ENCODE measurements at regions not wholly inside any gene's neighbourhood (a gene's known extent, or its start where the extent isn't known, plus 50 kb on each side); places are given as distances from the start of the nearest gene placed in this dataset.

DNA sequence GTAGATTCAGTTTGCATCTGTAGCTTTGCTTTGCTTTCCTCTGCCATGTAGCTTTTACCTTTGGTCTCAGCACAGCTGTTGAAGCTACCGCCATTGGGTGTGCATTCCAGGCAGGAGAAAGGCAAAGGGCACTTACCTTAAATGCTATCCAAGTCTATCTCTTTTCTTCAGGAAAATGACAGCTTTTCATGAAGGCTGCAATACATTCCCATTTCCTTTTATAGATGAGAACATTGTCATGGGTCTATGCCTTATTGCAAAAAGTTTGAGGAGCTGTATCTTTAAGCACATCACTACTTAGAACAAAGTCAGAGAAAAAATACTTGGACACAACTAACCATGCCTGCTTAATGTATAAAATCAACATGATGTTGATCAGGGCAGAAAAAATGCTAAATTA lies 266.8 kb downstream of the DOK5 start:
- H3K27ac ChIP-seq: no peak overlapping the region
- H3K4me2 ChIP-seq: no peak overlapping the region
- no peaks in the 10 kb centered on the region for H3K79me2 ChIP-seq
- H3K27me3 ChIP-seq: no peaks in the 10 kb centered on the region
- H3K4me1 ChIP-seq (ENCODE audit: insufficient read depth): no peaks in the 10 kb centered on the region
- H2AFZ ChIP-seq: no peak overlapping the region
- H3K9me3 ChIP-seq (ENCODE audit: low read depth): no peaks in the 10 kb centered on the region
- no peak overlapping the region for H3K4me3 ChIP-seq
- H3K9me2 ChIP-seq (replicated peaks; ENCODE audit: insufficient read depth): no peaks in the 10 kb centered on the region
- DNase-seq (ENCODE audit: low spot score): no peak
- no peaks in the 10 kb centered on the region for H3K36me3 ChIP-seq (replicated peaks; ENCODE audit: insufficient read depth, low read depth)
- TF ChIP-seq, protein P1, sequence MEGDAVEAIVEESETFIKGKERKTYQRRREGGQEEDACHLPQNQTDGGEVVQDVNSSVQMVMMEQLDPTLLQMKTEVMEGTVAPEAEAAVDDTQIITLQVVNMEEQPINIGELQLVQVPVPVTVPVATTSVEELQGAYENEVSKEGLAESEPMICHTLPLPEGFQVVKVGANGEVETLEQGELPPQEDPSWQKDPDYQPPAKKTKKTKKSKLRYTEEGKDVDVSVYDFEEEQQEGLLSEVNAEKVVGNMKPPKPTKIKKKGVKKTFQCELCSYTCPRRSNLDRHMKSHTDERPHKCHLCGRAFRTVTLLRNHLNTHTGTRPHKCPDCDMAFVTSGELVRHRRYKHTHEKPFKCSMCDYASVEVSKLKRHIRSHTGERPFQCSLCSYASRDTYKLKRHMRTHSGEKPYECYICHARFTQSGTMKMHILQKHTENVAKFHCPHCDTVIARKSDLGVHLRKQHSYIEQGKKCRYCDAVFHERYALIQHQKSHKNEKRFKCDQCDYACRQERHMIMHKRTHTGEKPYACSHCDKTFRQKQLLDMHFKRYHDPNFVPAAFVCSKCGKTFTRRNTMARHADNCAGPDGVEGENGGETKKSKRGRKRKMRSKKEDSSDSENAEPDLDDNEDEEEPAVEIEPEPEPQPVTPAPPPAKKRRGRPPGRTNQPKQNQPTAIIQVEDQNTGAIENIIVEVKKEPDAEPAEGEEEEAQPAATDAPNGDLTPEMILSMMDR (IDR thresholded peaks at IDR 0.05; ENCODE audit: poor library complexity): no peak
- WGBS (ENCODE audit: low lambda C conversion rate, missing lambda C conversion rate): 95% methylated on average over 1 of the region's 1 CpG
- H4K20me1 ChIP-seq (ENCODE audit: insufficient read depth, poor library complexity, severe bottlenecking): no peaks in the 10 kb centered on the region

DNA sequence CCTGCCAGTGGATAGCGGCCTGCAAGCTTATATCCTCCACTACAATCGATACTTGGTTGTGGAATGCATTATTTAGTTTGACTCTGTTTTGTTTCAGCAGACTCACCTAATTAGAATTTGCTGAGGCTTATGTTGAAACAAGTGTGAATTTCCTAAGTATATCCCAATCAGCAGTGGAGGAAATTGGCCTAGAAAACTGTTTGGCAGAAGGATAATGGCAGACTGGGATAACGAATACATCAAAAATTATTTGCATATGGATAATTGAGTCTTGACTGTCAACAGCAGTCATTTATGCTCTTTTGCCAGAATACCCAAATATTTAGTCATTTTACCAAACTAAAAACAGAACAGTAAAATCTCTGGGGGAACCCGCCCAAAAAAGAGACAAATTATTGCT lies 261.0 kb downstream of the DOK5 start:
- 92% methylated on average over 4 of the region's 4 CpGs for WGBS (ENCODE audit: low lambda C conversion rate, missing lambda C conversion rate)

DNA sequence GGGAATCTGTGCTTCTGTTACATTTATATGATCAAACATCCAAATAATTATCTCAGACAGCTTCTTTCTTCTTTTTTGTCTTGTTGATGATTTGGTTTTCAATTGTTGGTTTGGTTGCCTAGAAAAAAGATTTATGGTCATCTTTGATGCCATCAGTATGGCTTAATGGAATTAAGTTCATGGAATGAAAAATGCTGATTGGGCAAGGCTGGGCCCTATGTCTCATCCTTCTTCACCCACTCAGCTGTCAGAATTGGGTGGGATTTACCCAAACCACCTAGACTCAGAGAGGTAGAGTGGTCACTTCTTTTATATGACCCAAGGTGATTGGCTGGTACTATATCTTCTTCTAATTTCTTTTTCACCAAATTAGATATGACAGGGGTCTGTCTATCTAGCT lies 258.3 kb downstream of the DOK5 start:
- no peak for DNase-seq (ENCODE audit: low spot score)
- no peak overlapping the region for H3K27ac ChIP-seq
- no peaks in the 10 kb centered on the region for H4K20me1 ChIP-seq (ENCODE audit: insufficient read depth, poor library complexity, severe bottlenecking)
- no peak overlapping the region for H2AFZ ChIP-seq
- no peaks in the 10 kb centered on the region for H3K4me1 ChIP-seq (ENCODE audit: insufficient read depth)
- no peaks in the 10 kb centered on the region for H3K27me3 ChIP-seq
- no peaks in the 10 kb centered on the region for H3K79me2 ChIP-seq
- no peak overlapping the region for H3K4me3 ChIP-seq
- no peaks in the 10 kb centered on the region for H3K9me2 ChIP-seq (replicated peaks; ENCODE audit: insufficient read depth)
- H3K9me3 ChIP-seq (ENCODE audit: low read depth): no peaks in the 10 kb centered on the region
- no peaks in the 10 kb centered on the region for H3K36me3 ChIP-seq (replicated peaks; ENCODE audit: insufficient read depth, low read depth)
- TF ChIP-seq, protein P1 (IDR thresholded peaks at IDR 0.05; ENCODE audit: poor library complexity): no peak
- TF ChIP-seq EZH2phosphoT487 (IDR thresholded peaks at IDR 0.05; ENCODE audit: low read depth, severe bottlenecking, unreplicated experiment) (no peak), EZH2 (IDR thresholded peaks at IDR 0.05; ENCODE audit: borderline replicate concordance) (no peak)
- no peak overlapping the region for H3K4me2 ChIP-seq

More for the DNA sequence above, 261.0 kb downstream of the DOK5 start:
- Histone ChIP-seq H2AFZ (no peak overlapping the region), H3K27me3 (no peaks in the 10 kb centered on the region), H3K79me2 (no peaks in the 10 kb centered on the region), H3K27ac (no peak overlapping the region), H3K4me1 (ENCODE audit: insufficient read depth) (no peaks in the 10 kb centered on the region), H3K9me3 (ENCODE audit: low read depth) (no peaks in the 10 kb centered on the region), H4K20me1 (ENCODE audit: insufficient read depth, poor library complexity, severe bottlenecking) (no peaks in the 10 kb centered on the region), H3K9me2 (replicated peaks; ENCODE audit: insufficient read depth) (no peaks in the 10 kb centered on the region), H3K4me2 (no peak overlapping the region), H3K36me3 (replicated peaks; ENCODE audit: insufficient read depth, low read depth) (no peaks in the 10 kb centered on the region), H3K4me3 (no peak overlapping the region)
- TF ChIP-seq, protein P1 (IDR thresholded peaks at IDR 0.05; ENCODE audit: poor library complexity): no peak
- TF ChIP-seq EZH2 (IDR thresholded peaks at IDR 0.05; ENCODE audit: borderline replicate concordance) (no peak), EZH2phosphoT487 (IDR thresholded peaks at IDR 0.05; ENCODE audit: low read depth, severe bottlenecking, unreplicated experiment) (no peak)
- no peak for DNase-seq (ENCODE audit: low spot score)

DNA sequence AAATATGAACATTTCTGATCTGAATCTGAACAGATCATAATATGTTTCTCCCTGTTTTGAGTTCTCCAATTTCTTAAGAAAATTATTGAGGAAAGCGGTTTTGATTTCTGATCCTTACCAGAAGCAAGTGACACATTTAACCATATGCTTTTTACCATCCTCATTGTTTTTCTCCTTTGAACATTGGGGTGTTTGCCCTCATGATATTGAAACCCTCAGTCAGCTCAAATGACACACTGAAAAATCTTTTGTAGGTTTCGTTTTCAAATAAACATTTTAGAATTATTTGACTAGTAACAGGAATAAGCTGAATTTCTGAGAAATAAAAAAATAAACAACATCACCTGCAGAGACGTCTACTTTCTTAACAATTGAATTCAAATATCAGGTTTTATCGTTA lies 252.1 kb downstream of the DOK5 start:
- TF ChIP-seq, protein P1 (IDR thresholded peaks at IDR 0.05; ENCODE audit: poor library complexity): no peak
- TF ChIP-seq EZH2 (IDR thresholded peaks at IDR 0.05; ENCODE audit: borderline replicate concordance) (no peak), EZH2phosphoT487 (IDR thresholded peaks at IDR 0.05; ENCODE audit: low read depth, severe bottlenecking, unreplicated experiment) (no peak)
- H3K4me2 ChIP-seq: no peak overlapping the region
- no peak overlapping the region for H2AFZ ChIP-seq
- no peak for DNase-seq (ENCODE audit: low spot score)
- H3K9me2 ChIP-seq (replicated peaks; ENCODE audit: insufficient read depth): no peaks in the 10 kb centered on the region
- H3K4me1 ChIP-seq (ENCODE audit: insufficient read depth): no peaks in the 10 kb centered on the region
- H3K4me3 ChIP-seq: no peak overlapping the region
- no peaks in the 10 kb centered on the region for H3K79me2 ChIP-seq
- no peak overlapping the region for H3K27ac ChIP-seq
- H4K20me1 ChIP-seq (ENCODE audit: insufficient read depth, poor library complexity, severe bottlenecking): no peaks in the 10 kb centered on the region
- no peaks in the 10 kb centered on the region for H3K9me3 ChIP-seq (ENCODE audit: low read depth)
- 83% methylated on average over 4 of the region's 4 CpGs for WGBS (ENCODE audit: low lambda C conversion rate, missing lambda C conversion rate)
- H3K36me3 ChIP-seq (replicated peaks; ENCODE audit: insufficient read depth, low read depth): no peaks in the 10 kb centered on the region
- no peaks in the 10 kb centered on the region for H3K27me3 ChIP-seq
